ENCODE measurements at regions not wholly inside any gene's neighbourhood (a gene's known extent, or its start where the extent isn't known, plus 50 kb on each side); places are given as distances from the start of the nearest gene placed in this dataset.

DNA sequence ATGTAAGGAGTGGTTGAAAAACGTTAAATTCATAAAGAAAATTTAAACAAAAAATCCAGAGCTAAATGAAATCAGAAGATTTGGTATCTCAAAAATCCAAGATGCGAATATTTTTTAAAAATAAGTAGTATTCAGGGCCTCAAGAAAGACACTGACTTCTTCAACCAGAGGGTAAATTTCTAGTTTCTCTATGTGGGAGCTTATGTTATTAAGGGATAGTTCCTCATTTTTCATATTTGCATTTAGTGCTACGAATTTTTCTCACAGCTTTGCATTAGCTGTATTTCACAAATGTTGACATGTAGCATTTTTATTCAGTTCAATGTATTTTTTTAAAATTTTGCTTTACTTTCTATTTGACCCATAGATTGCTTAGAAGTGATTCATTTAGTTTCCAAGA lies 454.7 kb downstream of the CBLN2 start:
- DNase-seq (ENCODE audit: low read depth in 2 of 2) = no peak

DNA sequence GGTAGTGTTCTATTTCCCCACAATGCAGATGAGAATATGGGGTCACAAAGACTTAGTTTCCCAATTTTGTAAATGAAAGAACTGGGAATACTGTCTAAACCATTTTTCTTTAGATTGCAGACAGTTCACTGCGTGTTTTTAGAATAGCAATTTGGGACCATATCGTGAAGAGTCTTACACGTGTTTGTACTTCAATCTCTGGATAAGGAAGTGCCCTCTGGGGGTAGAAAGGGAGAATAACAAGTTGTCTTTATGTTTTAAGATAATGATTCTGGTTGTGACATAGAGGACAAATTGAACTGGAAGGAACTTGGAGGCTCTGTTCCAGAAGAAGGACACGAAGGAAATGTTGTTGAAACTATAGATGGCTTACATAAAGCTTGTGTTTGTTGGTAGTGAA lies 457.7 kb downstream of the CBLN2 start:
- DNase-seq (ENCODE audit: low read depth in 2 of 2) = no peak

DNA sequence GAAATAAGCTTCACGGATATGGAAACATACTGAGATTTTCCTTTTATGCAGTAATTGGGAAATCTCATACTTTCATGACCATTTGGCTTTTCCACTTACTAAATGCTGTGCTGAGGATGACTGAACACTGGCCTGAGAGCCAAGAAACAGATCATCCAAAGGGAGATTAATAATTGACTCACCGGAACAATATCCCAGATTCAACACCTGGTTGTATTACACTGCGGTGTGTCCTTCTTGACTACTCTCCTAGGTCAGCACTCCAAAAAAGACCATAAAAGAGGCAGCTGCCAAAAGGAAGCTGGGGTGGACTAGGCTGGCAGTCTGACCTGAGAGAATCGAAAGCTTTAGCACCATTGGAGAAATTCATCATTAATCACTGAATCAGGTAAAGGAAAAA lies 469.1 kb downstream of the CBLN2 start:
- no peak for DNase-seq (ENCODE audit: low read depth in 2 of 2)

DNA sequence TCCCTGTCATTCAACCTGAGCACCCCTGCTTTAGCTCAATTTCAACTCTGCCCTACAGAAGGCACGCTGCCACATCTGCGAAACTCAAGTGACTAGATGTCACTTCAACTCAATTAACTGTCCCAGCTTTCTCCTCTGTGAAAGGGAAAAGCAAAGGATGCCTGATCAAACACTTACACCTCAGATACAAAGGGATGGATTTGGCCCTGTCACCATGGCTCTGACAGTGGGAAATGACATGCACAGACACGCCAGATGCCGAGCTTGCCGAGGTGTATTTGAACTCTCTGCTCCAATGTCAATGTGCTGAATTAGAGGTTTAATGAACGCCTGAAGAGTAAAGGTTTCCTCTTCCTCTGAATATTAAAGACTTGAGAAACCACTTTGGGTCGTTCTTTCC lies 481.1 kb downstream of the CBLN2 start:
- no peak for DNase-seq (ENCODE audit: low read depth in 2 of 2)

DNA sequence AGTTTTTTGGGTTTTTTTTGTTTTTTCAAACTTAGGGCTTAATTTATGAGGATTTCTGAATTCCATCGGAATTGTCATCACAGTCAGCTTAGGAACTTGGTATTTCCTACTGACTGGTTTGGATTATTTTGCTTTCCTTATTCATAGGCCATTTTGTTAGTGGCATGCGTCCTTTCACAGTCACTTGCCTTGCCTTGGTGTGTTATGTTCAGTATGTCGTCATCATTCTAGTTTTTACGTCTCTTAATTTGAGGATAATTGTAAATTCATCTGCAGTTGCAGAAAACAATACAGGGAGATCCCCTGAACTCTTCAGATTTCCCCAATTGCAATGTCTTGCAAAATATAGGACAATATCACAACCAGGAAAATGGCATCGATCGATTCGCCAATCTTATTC lies 485.3 kb downstream of the CBLN2 start:
- DNase-seq (ENCODE audit: low read depth in 2 of 2) = no peak

DNA sequence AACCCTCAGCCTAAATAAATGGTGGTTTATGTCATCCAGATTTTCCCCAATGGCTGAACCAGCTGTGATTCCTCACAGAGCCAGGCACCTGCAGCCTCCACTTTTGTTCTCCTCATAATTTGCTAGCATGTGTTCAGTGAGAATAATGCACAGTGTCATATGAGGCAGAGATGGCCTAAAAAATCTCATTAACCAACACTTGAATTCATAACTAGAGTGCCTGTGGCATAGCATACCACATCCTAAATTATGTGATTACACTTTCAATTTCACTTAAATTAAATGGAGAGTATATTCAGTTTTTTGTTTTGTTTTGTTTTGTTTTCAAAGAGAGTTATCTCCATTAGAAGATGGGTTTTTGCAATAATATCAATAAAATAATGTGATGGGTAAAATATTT lies 488.0 kb downstream of the CBLN2 start:
- no peak for DNase-seq (ENCODE audit: low read depth in 2 of 2)

DNA sequence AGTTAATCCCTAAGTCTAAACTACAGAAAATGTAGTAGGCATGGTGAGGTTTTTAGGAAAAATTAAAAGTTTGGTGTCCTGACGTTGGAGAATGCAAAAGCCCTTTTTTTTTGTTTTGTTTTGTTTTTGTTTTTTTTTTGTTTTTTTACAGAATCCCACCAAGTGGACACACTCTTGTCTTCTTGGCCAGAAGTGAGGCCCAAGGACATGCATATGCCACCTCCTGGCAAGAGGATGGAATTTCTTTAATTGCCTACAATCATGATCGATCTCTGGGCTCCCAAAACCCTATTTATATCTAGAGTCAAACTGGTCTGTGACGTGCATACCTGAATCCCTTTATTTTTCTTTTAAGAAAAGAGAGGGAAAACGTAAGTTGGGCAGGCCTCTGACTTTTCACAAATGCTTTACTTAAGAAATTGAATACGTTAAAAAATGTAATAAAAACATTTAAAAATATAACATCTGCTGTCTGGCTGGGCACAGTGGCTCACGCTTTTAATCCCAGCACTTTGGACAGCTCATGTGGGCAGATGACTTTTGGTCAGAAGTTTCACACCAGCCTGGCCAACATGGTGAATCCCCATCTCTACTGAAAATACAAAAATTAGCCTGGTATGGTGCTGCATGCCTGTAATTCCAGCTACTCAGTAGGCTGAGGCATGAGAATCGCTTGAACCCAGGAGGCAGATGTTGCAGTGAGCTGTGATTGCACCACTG lies 502.7 kb downstream of the CBLN2 start:
- DNase-seq (ENCODE audit: low read depth in 2 of 2) = no peak

DNA sequence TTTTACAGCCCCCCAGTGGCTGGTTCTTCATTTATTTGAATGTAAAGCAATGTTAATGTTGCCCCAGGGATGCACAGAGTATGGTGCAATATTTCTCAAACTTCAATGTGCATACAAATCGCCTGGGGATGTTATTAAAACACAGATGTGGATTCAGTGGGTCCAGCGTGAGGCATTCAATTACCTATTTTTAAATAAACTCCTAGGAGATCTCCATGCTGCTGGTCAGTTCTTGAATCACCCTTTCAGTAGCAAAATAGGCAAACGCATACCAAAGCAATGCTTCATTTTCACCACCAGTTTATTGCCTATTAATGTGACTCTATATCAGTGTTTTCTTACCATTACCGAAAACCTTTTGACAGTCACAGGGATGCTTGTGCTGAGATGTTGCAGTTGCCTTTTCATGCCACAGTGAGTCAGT lies 530.7 kb downstream of the CBLN2 start:
- no peak for DNase-seq (ENCODE audit: low read depth in 2 of 2)

DNA sequence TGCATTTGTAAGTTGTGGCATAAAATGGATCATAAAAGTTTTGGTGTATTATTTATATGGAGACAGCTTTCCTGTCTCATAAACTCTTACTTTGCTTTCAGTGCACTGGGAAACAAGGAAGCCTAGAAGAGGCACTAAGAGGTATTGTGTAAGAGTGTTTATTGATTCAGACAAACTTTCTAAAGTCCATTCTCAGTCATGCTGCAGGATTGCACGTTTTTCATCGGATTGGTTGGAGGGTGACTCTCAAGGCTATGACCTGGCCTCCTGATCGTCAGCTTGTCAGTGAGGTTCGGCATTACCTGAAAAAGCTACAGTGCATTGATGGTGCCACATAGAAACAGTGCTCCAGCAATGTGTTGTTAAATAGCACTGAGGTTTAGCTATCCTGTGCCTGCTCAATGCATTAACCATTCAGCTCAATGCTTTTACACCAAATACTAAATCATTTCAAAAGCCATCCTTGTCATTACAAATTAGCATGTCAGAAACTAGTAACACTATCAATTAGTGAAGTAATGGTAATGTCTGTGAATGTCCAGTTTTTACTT lies 545.5 kb downstream of the CBLN2 start:
- DNase-seq (ENCODE audit: low read depth in 2 of 2) = no peak

DNA sequence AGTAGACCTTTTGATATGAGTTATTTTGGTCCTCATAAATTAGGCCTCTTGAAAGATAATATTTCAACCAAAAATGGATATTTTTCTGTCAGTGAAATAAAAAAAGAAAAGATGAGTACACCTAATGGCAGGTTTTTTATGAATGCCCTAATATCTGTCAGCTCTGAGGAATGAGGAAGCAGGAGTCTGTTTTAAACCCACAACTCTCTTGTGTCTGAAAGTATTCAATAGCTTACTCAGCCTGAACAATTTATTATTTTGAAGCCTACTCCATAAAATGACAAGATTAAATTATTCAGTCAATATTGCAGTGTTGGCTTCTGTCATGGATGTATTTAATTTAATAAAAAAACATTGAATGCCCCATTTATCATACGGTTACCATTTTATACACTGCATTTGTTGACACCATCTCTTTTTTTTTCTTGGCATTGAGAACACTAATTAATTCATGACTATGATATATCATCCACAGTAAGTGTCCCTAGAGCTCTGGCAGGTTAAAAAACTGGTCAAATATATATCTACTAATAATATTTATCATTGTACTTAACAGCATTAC lies 548.2 kb downstream of the CBLN2 start:
- no peak for DNase-seq (ENCODE audit: low read depth in 2 of 2)

DNA sequence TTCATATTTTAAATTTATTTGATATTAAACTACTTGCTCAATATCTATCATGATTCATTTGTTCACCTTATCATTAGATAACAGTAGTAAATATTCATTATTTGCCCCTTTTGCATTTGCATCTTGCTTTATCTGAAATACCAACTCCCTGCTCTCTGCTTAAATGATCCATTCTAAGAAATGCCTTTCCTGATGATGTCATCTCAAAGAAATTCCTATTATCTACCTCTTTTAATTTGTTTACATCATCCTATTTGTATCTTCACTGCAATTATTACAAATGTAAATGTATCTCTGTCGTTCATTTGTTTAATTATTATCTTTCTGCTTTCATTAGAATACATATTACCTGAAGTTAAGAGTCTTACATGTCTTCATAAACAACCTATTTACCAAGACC lies 549.9 kb downstream of the CBLN2 start:
- no peak for DNase-seq (ENCODE audit: low read depth in 2 of 2)

DNA sequence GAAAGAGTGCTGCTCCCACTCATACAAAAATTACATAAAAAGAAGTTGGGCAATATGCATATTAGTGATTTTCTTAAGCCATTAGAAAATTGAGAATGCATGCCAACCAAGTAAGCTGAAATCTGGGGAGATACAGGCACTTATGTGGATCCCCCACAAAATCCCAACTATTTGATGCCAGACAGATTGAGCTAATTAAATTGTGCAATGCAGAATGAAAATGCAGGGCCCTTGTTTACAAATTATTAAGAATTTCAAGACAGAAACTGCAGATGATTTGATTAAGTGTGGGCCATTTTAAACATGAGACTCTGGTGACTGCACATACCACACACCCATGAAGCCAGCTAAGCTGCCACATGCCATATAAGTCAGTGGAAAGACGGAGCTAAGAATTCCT lies 554.5 kb downstream of the CBLN2 start:
- DNase-seq (ENCODE audit: low read depth in 2 of 2) = no peak

DNA sequence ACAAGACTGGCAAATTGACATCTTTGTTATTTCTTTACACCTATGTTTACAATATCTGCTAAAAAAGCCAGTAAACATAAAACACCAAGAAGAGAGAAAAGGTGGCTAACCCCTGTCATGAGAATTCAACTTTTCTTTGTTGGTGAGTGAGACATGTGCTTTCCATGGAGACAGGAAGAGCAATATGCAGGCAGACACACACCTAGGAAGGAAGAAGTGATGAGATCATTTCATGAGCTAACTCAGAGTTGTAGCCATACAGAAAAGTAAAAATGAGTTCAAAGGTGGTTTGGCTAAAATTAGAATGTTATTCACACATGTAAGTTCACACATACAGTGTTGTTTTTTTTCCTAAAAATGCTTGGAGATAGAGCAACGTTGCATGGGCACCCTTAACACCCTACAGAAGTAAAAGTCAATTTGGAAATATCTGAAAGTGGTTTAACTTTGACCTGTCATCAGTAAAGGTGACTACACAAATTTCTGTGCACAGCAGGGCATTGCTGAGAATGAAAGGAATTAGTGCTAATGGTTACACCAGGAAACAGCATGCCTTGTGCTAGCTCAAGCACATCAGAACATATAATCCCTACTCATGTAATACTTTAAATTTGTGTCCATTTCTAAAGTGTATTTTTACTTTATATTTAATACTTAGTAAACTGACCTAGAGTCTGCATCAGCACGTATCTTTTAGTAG lies 557.6 kb downstream of the CBLN2 start:
- no peak for DNase-seq (ENCODE audit: low read depth in 2 of 2)

DNA sequence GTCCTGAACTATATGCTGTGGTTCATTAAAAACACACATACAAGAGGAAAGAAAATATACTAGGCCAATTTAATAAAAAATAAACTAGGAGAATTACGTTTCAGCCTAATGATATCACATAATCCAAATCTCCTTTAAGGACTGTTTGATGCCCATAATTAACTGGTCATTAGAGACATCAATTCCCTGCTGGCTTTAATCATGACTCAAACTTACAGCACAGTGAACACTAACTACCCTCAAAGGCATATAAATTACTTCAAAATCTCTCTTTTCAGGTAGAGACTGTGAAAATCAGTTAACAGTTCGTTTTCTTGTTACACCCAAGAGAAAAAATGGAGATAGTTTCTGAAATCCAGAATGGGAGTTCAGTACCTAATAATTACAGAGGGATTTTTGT lies 567.4 kb downstream of the CBLN2 start:
- DNase-seq (ENCODE audit: low read depth in 2 of 2) = no peak

DNA sequence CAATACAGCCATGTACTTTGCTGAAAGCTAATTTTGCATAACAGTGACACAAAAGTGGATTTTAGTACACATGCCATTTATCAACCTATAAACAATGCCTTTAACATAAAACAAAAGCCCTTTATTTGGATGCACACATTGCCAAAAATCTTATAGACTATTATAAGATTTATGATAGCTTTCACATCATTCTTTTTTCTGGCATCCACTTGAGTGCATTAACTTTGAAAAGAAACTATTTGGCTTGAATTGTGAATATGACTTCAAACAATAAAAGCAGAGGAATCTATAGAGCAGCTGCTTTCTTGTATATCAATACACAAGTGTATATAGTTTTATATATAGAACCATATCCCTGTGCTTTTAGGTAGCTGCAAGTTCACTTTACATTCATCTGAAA lies 577.4 kb downstream of the CBLN2 start:
- no peak for DNase-seq (ENCODE audit: low read depth in 2 of 2)

DNA sequence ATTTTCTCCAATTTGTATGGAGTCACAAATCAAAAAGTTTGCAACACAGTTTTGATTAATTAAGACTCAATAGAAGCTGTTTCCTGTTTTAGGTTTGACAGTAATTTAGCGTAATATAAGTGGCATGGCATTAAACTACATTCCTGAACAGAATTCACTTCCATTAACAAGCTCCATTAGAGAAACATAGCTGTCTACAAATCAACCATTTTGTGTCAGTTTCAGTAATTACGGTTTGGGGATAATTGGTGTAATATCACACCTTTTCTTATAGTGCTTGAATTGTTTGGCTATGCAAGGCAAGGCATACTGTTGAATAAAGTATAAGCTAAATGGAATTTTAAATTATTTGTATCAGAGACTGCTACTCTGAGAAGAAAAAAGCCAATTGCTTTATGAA lies 585.5 kb downstream of the CBLN2 start:
- no peak for DNase-seq (ENCODE audit: low read depth in 2 of 2)

DNA sequence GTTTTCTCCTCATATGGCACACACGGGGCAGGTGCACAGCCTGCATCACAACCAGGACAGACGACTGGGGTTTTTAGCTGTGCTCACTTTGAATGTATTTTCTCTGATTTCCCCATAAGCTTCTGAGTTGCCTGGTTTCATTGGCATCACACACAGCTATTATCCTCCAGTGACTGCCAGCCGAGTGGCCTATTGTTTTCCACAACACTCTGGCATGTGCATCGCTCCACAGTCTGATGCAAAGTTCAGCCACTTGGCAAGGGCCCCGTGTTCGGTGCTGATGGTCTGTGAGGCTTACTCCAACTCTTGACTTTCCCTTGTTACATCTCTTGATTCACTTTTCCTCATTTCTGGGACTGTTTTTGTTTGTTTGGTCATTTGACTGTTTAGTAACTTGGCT lies 593.1 kb downstream of the CBLN2 start:
- no peak for DNase-seq (ENCODE audit: low read depth in 2 of 2)

DNA sequence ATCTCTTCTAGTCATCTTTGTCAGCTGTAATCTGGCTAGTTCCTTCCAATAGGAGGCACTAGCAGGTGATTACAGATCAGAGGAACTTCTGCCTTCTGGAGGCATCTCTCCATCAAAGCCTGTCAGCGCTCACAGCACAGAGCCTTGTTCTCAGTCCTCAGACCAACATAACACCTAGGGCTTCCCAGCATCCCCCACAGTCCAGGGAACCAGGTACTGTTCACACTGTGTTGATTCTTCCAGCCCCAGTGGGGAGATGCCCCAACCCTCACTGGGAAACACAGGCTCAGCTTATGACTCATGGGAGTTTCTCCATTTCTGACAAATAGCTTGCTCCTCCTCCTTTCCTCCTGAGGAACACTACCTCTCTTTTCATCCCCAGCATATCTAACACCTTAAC lies 601.7 kb downstream of the CBLN2 start:
- no peak for DNase-seq (ENCODE audit: low read depth in 2 of 2)

DNA sequence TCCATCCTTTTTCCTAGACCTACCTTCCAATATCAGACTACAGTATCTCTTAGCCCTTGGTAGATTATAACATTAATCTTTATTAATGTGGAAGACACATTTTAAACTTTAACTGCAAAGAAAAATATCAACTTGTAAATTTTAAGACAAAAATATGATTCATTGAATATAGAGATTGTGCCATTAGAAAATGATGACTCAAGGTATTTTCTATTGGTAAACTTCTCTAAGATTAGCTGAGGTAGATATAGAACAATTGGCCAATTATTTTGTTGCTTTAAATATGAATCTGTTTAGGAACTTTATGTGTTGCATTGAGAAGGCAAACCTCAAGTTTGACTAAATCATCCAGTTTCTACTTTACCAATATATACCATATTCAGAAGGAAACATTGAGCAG lies 604.7 kb downstream of the CBLN2 start:
- no peak for DNase-seq (ENCODE audit: low read depth in 2 of 2)

DNA sequence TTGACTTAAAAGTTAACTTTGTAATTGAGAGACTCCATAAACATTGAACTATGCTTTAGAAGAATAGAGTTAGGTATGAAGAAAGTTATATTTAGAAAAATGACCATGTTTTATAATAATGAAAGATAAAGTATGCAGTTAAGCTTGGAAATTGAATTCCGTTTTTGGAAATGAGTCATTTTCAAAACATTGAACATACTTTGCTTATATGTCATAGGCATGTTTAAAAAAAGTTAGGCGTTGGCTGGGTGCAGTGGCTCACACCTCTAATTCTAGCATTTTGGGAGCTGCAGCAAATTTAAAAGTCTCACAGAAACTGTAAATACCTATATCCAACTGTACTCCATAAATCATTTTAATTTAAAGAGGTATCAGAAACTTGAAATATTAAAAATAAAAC lies 607.4 kb downstream of the CBLN2 start:
- no peak for DNase-seq (ENCODE audit: low read depth in 2 of 2)

DNA sequence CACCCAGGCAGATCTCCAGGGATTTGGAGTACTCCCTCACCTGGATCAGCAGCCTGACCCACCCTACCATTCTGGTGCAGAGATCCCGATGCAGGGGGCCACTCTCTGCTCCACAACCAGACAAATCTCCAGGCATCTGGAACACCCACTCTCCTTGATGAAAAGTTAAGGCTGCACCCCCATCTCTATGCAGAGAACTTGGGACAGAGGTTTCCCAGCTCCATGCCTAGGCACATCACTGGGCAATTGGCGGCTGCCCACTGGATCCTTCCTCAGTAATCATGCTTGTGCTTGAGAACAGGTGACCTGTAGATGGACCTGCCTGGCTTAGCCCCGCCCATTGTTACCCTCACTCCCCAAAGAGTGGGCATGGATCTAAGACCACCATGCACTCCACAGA lies 624.9 kb downstream of the CBLN2 start:
- no peak for DNase-seq (ENCODE audit: low read depth in 2 of 2)

DNA sequence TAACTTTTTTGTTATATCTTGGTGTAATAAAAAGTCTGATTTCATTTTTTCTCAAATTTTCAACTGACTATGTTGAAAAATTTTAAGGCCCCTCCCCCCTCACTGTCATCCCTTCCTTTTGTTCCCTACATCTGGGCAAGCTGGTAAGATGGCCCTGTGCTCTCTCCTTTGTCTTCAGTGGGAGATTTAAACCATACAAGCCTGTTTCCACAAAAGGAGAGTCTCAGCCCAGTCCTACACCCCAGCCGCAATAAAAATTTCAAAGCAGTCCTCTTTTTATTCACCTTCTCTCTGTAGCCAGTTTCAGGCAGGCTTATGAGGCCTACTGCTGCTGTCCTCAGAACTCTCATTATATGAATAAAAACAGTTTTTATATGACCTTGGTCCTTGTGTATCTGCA lies 630.5 kb downstream of the CBLN2 start:
- no peak for DNase-seq (ENCODE audit: low read depth in 2 of 2)

DNA sequence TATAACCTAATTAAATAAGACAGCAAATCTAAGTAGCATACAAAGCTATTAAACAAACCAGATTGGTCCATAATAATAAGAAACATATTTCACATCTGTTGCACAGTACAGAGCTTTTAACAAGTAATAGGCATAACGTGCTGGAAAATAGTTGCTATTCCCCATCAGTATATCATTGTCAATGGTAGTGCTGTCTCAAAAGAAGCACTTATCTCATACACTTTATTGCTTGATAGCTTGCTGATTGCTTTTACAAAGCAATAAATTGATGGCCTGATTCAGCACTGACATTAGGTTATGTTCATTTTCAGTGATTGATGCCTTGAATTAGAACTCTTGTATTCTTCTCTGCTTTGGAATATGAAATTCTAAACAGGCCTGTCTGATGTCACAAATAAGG lies 641.7 kb downstream of the CBLN2 start:
- no peak for DNase-seq (ENCODE audit: low read depth in 2 of 2)

Measured in stimulated activated CD4-positive, alpha-beta T cell treated with anti-CD3 and anti-CD28 coated beads, Interleukin-4, amount 100 ng/mL, for 48 hours (primary cell).